CD4-positive, alpha-beta T cell treated with Interleukin-15 for 1 hour (primary cell): ENCODE measurements at regions not wholly inside any gene's neighbourhood (a gene's known extent, or its start where the extent isn't known, plus 50 kb on each side); places are given as distances from the start of the nearest gene placed in this dataset.
"Not testable (repeated sequence)": the region's sequence is repeated elsewhere in the genome, so short reads cannot be mapped to it uniquely, and the experiment has no call there.

Source experiments
- DNase-seq: peaks from one replicate; pipeline ENCODE4 v3.0.0-alpha.2; 2020

- DNase-seq = no peak
Observed at GRCh38 chr3:127412578-127413317, 124.9 kb upstream of the PRR20G start.

GRCh38 chr3:127411875-127412274, 124.0 kb upstream of the PRR20G start:
- not testable (repeated sequence) for DNase-seq

GRCh38 chr3:127411083-127411727, 123.4 kb upstream of the PRR20G start:
- no peak for DNase-seq

- DNase-seq = no peak
Observed at GRCh38 chr3:127410678-127411077, 122.8 kb upstream of the PRR20G start.

- DNase-seq = no peak
Observed at GRCh38 chr3:127410137-127410488, 122.3 kb upstream of the PRR20G start.

GRCh38 chr3:127409421-127410136, 121.7 kb upstream of the PRR20G start:
- no peak for DNase-seq

GRCh38 chr3:127408684-127409420, 121.0 kb upstream of the PRR20G start:
- DNase-seq = no peak

GRCh38 chr3:127408022-127408683, 120.3 kb upstream of the PRR20G start:
- no peak for DNase-seq

GRCh38 chr3:127407026-127407939, 119.4 kb upstream of the PRR20G start:
- no peak for DNase-seq

GRCh38 chr3:127406309-127407025, 118.6 kb upstream of the PRR20G start:
- no peak for DNase-seq

- DNase-seq = no peak
Observed at GRCh38 chr3:127405791-127406190, 117.9 kb upstream of the PRR20G start.

- DNase-seq = no peak
Observed at GRCh38 chr3:127405010-127405598, 117.3 kb upstream of the PRR20G start.

GRCh38 chr3:127404221-127405009, 116.6 kb upstream of the PRR20G start:
- no peak for DNase-seq

GRCh38 chr3:127403795-127404194, 115.9 kb upstream of the PRR20G start:
- DNase-seq = no peak

GRCh38 chr3:127399154-127399553, 111.3 kb upstream of the PRR20G start:
- no peak for DNase-seq

- DNase-seq = no peak
Observed at GRCh38 chr3:127396473-127396872, 108.6 kb upstream of the PRR20G start.

GRCh38 chr3:127395663-127396355, 108.0 kb upstream of the PRR20G start:
- DNase-seq = no peak

- DNase-seq = no peak
Observed at GRCh38 chr3:127394984-127395662, 107.3 kb upstream of the PRR20G start.
